ENCODE measurements at regions not wholly inside any gene's neighbourhood (a gene's known extent, or its start where the extent isn't known, plus 50 kb on each side); places are given as distances from the start of the nearest gene placed in this dataset.
"Not testable (repeated sequence)": the region's sequence is repeated elsewhere in the genome, so short reads cannot be mapped to it uniquely, and the experiment has no call there.

DNA sequence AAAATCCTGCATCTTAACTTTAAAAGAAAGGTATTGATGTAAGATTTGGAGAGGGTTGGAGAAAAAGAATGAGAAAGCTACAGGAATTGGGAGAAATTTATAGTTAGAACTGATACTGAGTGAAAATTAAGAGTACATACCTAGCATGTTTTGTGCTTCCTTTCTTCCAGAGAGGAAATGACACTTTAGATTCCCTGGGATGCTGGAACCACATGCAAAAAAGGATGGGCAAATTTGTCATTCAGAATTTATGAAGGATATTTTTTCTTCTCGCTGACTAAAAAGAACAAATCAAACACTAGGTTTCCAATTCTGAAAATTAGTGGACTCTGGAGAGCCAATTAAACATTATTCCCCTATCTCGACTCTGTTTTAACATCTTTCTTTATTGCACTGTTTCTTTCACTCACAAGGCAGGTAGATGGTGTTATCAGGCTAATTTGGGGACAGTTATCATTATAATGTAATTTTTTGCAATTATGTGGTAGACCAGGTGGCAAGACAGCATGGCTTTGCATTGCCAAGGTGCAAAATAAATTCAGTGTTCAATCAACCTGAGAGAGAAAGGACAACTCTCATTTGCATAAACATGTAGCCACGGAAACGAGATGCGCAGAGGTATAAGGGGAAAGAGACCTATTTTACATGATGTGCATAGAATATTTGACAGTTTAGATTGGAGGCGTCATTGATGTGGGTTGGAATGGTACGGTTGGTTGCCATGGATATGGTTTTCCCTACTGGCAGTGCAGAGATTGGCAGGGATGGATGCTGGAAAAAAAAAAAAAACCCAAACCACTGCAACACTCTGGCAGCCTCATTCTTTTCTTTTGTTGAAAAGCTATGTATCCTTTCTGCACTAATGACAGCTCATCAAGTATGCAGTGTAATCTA, 320.4 kb upstream of the CCNH start:
- Mint-ChIP-seq H3K4me3 (no peak overlapping the region), H3K27ac (no peak overlapping the region), H3K27me3 (peaks cover 8% of the 10 kb centered on the region), H3K4me1 (no peaks in the 10 kb centered on the region), H3K9me3 (ENCODE audit: low read depth) (no peaks in the 10 kb centered on the region), H3K36me3 (ENCODE audit: low read depth) (no peaks in the 10 kb centered on the region)
- ChIA-PET POLR2A (no interaction called here), CTCF (no interaction called here)
- DNase-seq (no peak), ATAC-seq (no peak)
- intact Hi-C loops (cut with DNase I, micrococcal nuclease): no loop called here

DNA sequence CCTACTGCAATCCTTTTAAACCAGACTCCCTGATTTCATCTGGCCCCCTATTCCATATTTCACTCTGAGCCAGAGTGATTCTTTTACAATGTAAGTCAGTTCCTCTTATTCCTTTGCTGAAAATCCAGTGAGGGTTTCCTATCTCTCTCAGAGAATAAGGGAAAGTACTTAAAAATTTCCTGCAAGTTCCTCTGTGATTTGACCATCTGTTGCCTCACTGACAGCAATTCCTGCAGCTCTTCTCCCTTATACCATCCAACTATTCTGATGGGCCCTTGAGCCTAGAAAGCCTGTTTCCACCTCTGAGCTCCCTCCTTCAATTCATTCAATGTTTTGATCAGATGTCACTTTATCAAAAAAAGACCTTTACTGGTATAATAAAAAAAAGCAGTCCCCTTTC, 317.1 kb upstream of the CCNH start:
- intact Hi-C loops (cut with DNase I, micrococcal nuclease): no loop called here
- POLR2A ChIA-PET: no interaction called here
- Mint-ChIP-seq H3K27me3 (peaks cover 8% of the 10 kb centered on the region), H3K9me3 (ENCODE audit: low read depth) (no peaks in the 10 kb centered on the region), H3K4me1 (no peaks in the 10 kb centered on the region), H3K4me3 (no peak overlapping the region), H3K27ac (no peak overlapping the region), H3K36me3 (ENCODE audit: low read depth) (no peaks in the 10 kb centered on the region)
- CTCF ChIA-PET: no interaction called here
- no peak for DNase-seq
- no peak for ATAC-seq

DNA sequence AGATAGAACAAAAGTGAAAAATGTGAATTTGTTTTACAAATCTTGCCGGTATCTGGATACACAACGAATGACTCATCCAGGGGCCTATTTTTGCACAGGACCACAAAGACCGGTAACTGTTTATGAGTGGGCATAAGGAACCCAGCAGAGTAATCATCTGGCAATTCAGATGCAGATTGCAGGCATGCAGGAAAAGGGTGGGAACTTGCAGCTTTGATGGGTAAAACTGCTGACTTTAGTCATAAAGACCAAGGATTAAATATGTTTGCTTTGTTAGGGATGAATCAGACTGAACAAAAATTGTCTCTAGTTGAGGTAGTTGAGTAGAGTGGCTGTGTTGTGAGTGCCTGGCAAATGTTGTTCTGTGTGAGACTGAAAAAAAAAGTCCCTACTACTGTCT, 309.6 kb upstream of the CCNH start:
- H3K4me3 Mint-ChIP-seq: no peak overlapping the region
- intact Hi-C loops (cut with DNase I, micrococcal nuclease): no loop called here

DNA sequence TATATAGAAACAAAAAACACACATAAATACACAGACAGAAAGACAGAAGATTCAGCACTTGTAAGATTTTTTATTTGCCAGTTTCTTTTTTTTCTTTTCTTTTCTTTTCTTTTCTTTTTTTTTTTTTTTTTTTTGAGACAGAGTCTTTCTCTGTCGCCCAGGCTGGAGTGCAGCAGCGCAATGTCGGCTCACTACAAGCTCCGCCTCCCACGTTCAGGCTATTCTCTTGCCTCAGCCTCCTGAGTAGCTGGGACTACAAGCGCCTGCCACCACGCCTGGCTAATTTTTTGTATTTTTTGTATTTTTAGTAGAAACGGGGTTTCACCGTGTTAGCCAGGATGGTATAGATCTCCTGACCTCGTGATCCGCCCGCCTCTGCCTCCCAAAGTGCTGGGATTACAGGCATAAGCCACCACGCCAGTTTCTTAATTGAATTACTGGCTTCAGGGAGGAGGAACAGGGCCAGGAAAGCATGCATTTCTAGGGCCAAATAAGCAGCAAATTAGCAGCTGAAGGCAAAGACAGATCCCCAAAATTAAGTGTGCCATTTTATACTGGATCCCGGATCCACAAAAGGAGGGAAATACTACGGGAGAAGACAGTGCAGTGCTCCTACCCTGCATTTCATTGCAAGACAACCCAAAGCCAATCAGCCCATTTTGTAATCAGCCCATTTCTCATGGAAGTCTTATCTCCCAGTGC, 305.6 kb upstream of the CCNH start:
- DNase-seq; H3K27ac Mint-ChIP-seq; H3K27me3 Mint-ChIP-seq; ATAC-seq; H3K4me1 Mint-ChIP-seq; CTCF ChIA-PET; H3K36me3 Mint-ChIP-seq (ENCODE audit: low read depth); H3K9me3 Mint-ChIP-seq (ENCODE audit: low read depth); H3K4me3 Mint-ChIP-seq; POLR2A ChIA-PET; intact Hi-C loops (cut with DNase I, micrococcal nuclease): not testable (repeated sequence)

More for the DNA sequence above, 309.6 kb upstream of the CCNH start:
- ATAC-seq (no peak), DNase-seq (no peak)
- H3K27ac Mint-ChIP-seq: no peak overlapping the region
- H3K36me3 Mint-ChIP-seq (ENCODE audit: low read depth): no peaks in the 10 kb centered on the region
- POLR2A ChIA-PET: interaction anchor here (0.5 kb wide), 1 partner anchor 746 kb away, joined by 3 read pairs; no protein-coding TSS in a partner anchor
- CTCF ChIA-PET: no interaction called here
- H3K4me1 Mint-ChIP-seq: no peaks in the 10 kb centered on the region
- no peaks in the 10 kb centered on the region for H3K27me3 Mint-ChIP-seq
- H3K9me3 Mint-ChIP-seq (ENCODE audit: low read depth): peaks cover 2% of the 10 kb centered on the region

DNA sequence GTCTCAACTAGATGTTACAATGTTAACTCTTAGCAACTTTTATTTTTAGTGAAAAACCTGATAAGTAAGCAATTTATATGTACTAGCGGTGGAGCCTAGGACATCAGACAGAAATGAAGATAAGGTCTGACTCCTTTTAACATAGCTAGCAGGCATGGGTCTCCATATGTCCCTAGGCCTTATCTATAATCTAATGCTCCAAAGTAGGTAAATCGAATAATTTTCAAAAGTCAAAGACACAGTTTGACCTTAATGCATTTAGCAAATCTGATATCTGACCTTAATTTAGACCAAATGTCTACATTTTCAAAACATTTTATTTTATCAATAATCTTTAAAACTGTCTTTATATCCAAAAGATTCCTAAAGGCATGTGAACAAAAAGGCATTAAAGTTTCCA, 305.0 kb upstream of the CCNH start:
- DNase-seq (no peak), ATAC-seq (no peak)
- ChIA-PET CTCF (no interaction called here), POLR2A (no interaction called here)
- H3K36me3 Mint-ChIP-seq (ENCODE audit: low read depth): no peaks in the 10 kb centered on the region
- peaks cover 4% of the 10 kb centered on the region for H3K27me3 Mint-ChIP-seq
- peaks cover 2% of the 10 kb centered on the region for H3K9me3 Mint-ChIP-seq (ENCODE audit: low read depth)
- intact Hi-C loops (cut with DNase I, micrococcal nuclease): no loop called here
- no peaks in the 10 kb centered on the region for H3K4me1 Mint-ChIP-seq
- H3K4me3 Mint-ChIP-seq: no peak overlapping the region
- no peak overlapping the region for H3K27ac Mint-ChIP-seq

DNA sequence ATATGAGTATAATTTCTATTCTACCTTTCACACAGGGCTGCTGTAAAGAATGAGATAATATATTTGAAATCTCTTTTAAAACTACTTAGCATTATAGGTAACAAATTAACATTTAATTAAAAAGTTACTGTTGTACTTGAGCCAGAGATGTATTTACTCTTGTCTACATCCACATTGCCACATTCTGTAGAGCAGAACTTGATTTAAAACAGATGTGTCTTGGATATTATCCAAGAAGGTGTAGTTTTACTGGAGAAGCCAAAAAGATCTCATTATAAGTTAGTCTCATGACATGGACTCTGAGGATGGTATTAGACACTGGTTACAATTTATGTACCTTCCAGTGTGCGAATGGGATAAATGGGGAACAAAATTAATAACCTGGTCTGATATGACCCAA, 293.1 kb upstream of the CCNH start:
- peaks cover 4% of the 10 kb centered on the region for H3K27me3 Mint-ChIP-seq
- CTCF ChIA-PET: no interaction called here
- H3K4me3 Mint-ChIP-seq: no peak overlapping the region
- no peaks in the 10 kb centered on the region for H3K36me3 Mint-ChIP-seq (ENCODE audit: low read depth)
- DNase-seq (no peak), ATAC-seq (no peak)
- H3K4me1 Mint-ChIP-seq: no peaks in the 10 kb centered on the region
- intact Hi-C loops (cut with DNase I, micrococcal nuclease): no loop called here
- H3K27ac Mint-ChIP-seq: no peak overlapping the region
- POLR2A ChIA-PET: no interaction called here
- no peaks in the 10 kb centered on the region for H3K9me3 Mint-ChIP-seq (ENCODE audit: low read depth)

DNA sequence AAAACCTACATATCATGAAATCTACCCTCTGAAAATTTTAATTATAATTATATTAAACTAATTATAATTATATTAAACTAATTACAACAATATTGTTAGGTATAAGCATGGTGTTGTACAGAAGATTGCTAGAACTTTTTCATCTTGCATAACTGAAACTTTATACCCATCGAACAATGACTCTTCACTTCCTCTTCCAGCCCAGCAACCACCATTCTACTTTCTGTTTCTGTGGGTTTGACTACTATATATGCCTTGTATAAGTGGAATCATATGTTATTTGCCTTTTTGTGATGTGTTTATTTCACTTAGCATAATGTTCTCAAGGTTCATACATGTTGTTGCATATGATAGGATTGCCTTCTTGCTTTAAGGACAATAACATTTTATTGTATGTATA, 274.2 kb upstream of the CCNH start:
- ChIA-PET CTCF (no interaction called here), POLR2A (no interaction called here)
- DNase-seq: no peak
- peaks cover 7% of the 10 kb centered on the region for H3K9me3 Mint-ChIP-seq (ENCODE audit: low read depth)
- no peak for ATAC-seq
- no peaks in the 10 kb centered on the region for H3K27me3 Mint-ChIP-seq
- no peak overlapping the region for H3K27ac Mint-ChIP-seq
- intact Hi-C loops (cut with DNase I, micrococcal nuclease): no loop called here
- no peak overlapping the region for H3K4me3 Mint-ChIP-seq
- H3K4me1 Mint-ChIP-seq: no peaks in the 10 kb centered on the region
- no peaks in the 10 kb centered on the region for H3K36me3 Mint-ChIP-seq (ENCODE audit: low read depth)

DNA sequence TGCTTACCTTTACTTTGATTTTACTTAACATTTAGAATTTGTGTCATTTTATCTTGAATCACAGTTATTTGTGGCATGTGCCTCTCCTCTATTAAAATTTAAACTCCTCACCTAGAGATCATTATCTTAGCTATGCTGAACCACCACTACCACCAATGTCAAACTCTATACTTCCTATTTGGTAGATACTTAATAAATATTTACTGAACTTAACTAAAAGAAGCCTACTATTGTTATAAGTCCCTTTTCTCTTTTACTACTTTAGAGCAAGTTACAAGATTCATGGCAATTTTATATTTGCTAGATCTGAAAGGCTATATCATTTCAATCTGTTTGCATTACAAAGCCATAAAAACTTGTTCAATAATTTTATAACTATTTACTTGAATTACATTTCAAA, 273.3 kb upstream of the CCNH start:
- no peak for ATAC-seq
- intact Hi-C loops (cut with DNase I, micrococcal nuclease): no loop called here
- POLR2A ChIA-PET: no interaction called here
- CTCF ChIA-PET: no interaction called here
- Mint-ChIP-seq H3K27ac (no peak overlapping the region), H3K9me3 (ENCODE audit: low read depth) (peaks cover 7% of the 10 kb centered on the region), H3K36me3 (ENCODE audit: low read depth) (no peaks in the 10 kb centered on the region), H3K4me3 (no peak overlapping the region), H3K27me3 (no peaks in the 10 kb centered on the region), H3K4me1 (no peaks in the 10 kb centered on the region)
- DNase-seq: no peak

DNA sequence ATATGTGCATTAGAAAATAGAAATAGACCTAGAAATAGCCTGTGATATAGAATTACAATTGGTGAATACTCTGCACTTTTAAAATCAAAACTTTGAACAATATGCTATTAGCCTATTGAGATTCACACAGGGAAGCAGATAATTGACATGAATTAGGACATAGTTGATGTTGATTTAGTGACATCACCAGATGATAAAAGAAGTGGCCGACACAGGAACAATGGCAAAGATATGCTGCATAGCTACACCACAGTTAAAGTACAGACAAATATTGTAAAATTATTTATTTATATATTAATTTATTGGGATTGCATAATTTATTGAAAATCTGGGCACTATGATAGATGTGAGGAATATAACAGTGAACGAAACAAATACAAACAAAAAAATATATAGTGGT, 261.5 kb upstream of the CCNH start:
- Mint-ChIP-seq H3K27me3 (peaks cover 5% of the 10 kb centered on the region), H3K4me1 (no peaks in the 10 kb centered on the region)
- CTCF ChIA-PET: no interaction called here

DNA sequence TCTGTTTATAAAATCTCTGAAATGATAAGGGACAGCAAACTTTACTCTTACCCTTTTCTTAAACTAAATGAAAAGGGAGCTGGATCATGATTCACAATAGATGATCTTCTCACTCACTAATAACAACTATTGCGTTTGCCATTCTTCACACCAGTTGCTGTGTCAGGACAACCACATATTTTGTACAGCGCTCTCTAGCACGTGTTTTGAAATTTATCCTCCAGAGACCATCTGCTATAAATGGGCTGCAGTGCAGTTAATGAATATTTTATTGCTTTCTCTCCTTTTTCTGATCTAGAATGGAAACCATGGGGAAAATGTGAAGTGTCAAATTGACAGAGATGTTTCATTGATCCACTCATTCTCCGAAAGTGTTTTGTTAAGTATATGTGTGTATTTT, 258.4 kb upstream of the CCNH start:
- ChIA-PET CTCF (no interaction called here), POLR2A (no interaction called here)
- DNase-seq (no peak), ATAC-seq (no peak)
- intact Hi-C loops (cut with DNase I, micrococcal nuclease): no loop called here
- Mint-ChIP-seq H3K9me3 (ENCODE audit: low read depth) (peaks cover 2% of the 10 kb centered on the region), H3K27me3 (peaks cover 5% of the 10 kb centered on the region), H3K36me3 (ENCODE audit: low read depth) (no peaks in the 10 kb centered on the region), H3K4me3 (no peak overlapping the region), H3K27ac (no peak overlapping the region), H3K4me1 (no peaks in the 10 kb centered on the region)

More for the DNA sequence above, 261.5 kb upstream of the CCNH start:
- H3K27ac Mint-ChIP-seq: no peak overlapping the region
- no peak overlapping the region for H3K4me3 Mint-ChIP-seq
- intact Hi-C loops (cut with DNase I, micrococcal nuclease): no loop called here
- peaks cover 2% of the 10 kb centered on the region for H3K9me3 Mint-ChIP-seq (ENCODE audit: low read depth)
- POLR2A ChIA-PET: no interaction called here
- no peaks in the 10 kb centered on the region for H3K36me3 Mint-ChIP-seq (ENCODE audit: low read depth)
- DNase-seq (no peak), ATAC-seq (no peak)

DNA sequence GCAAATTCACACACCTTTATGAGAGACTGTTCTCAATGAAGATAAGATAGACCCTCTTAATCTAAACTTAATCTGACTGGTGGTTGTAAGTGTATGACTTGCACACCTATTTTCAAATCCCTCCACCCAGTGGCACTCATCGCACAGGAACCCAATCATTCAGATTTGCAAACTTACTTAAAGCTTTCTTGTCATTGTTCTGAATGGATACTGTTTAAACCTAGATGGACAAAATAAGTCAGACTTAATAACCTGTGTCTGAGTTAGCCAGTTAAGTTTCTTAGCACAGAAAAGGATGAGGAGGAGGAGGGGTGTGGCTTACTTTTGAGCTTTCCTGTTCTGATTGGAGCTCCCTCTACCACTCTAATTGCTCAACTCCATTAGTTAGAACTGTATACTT, 252.4 kb upstream of the CCNH start:
- H3K27ac Mint-ChIP-seq: no peak overlapping the region
- no peaks in the 10 kb centered on the region for H3K4me1 Mint-ChIP-seq
- no peaks in the 10 kb centered on the region for H3K27me3 Mint-ChIP-seq
- CTCF ChIA-PET: no interaction called here
- DNase-seq: no peak
- intact Hi-C loops (cut with DNase I, micrococcal nuclease): no loop called here
- H3K4me3 Mint-ChIP-seq: no peak overlapping the region
- POLR2A ChIA-PET: no interaction called here
- no peaks in the 10 kb centered on the region for H3K36me3 Mint-ChIP-seq (ENCODE audit: low read depth)
- no peak for ATAC-seq
- no peaks in the 10 kb centered on the region for H3K9me3 Mint-ChIP-seq (ENCODE audit: low read depth)

DNA sequence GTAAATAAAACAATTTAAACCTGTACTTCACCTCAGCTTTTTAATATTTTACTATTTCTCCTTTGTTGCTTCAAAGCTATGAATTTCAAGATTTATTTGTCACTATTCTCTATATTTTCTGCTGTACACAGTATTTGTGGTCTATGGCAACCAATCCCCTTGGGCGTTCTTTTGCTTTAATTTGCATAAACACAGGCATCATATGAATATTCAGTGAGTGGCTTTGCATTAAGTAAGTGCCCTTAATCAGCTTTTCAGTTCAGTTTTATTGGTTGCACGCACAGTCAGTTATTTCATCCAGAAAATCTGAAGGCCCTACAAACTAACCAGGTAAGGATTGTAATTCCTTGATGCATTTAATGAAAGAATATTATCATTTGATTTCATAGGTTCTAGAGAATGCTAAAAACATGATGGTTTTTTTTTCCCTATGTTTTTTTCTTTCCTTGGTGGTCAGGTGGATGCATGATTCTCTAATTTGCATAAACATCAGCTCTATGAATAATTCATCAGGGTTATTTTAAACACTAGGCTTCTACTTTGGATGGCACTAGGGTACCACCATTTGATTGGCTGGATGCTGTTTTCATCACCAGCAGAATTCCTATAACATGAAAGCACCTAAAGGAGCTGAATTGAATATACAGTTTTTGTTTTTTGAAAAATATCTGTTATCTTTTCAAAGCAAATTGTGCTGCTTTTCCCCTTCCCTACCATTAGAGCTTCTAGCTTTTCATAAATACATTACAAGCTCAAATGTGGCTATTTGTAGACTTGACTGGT, 249.2 kb upstream of the CCNH start:
- no peak overlapping the region for H3K27ac Mint-ChIP-seq
- no peaks in the 10 kb centered on the region for H3K27me3 Mint-ChIP-seq
- no peaks in the 10 kb centered on the region for H3K36me3 Mint-ChIP-seq (ENCODE audit: low read depth)
- no peaks in the 10 kb centered on the region for H3K4me1 Mint-ChIP-seq
- H3K9me3 Mint-ChIP-seq (ENCODE audit: low read depth): no peaks in the 10 kb centered on the region
- no peak for DNase-seq
- intact Hi-C loops (cut with DNase I, micrococcal nuclease): no loop called here
- H3K4me3 Mint-ChIP-seq: no peak overlapping the region
- CTCF ChIA-PET: no interaction called here
- POLR2A ChIA-PET: no interaction called here
- ATAC-seq: no peak

Data from activated CD4-positive, alpha-beta T cell treated with anti-CD3 and anti-CD28 coated beads for 36 hours (primary cell).